ENCODE measurements at regions not wholly inside any gene's neighbourhood (a gene's known extent, or its start where the extent isn't known, plus 50 kb on each side); places are given as distances from the start of the nearest gene placed in this dataset.

GRCh38 chrX:69226459-69227158 is 61.4 kb upstream of the PJA1 start:
- TF ChIP-seq, protein P1, sequence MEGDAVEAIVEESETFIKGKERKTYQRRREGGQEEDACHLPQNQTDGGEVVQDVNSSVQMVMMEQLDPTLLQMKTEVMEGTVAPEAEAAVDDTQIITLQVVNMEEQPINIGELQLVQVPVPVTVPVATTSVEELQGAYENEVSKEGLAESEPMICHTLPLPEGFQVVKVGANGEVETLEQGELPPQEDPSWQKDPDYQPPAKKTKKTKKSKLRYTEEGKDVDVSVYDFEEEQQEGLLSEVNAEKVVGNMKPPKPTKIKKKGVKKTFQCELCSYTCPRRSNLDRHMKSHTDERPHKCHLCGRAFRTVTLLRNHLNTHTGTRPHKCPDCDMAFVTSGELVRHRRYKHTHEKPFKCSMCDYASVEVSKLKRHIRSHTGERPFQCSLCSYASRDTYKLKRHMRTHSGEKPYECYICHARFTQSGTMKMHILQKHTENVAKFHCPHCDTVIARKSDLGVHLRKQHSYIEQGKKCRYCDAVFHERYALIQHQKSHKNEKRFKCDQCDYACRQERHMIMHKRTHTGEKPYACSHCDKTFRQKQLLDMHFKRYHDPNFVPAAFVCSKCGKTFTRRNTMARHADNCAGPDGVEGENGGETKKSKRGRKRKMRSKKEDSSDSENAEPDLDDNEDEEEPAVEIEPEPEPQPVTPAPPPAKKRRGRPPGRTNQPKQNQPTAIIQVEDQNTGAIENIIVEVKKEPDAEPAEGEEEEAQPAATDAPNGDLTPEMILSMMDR (IDR thresholded peaks at IDR 0.05) = no peak
- no peak for TF ChIP-seq POLR2A (IDR thresholded peaks at IDR 0.05)
